ENCODE measurements at regions not wholly inside any gene's neighbourhood (a gene's known extent, or its start where the extent isn't known, plus 50 kb on each side); places are given as distances from the start of the nearest gene placed in this dataset.

DNA sequence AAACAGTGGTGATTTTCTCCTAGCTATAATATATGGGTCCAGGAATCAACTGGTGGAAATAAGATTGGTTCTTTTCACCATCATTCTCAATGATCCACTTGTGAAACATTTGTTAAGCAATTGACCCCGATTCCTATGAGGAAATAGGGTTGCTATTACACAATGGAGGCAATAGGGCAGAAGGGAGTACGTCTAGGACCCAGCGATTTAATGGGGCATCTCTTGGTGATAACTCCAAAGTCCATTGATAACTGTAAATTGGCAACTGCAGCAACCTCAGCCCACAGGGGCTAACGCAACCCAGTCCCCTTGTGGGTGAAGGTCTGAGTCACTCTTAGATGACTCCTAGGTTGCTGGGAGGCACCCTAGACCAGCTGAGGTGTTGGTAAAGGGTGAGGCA, 62.5 kb upstream of the BARHL2 start:
- TF ChIP-seq POLR2A (IDR thresholded peaks at IDR 0.05) (no peak), EP300 (IDR thresholded peaks at IDR 0.05; ENCODE audit: low read depth) (no peak), POLR2AphosphoS5 (IDR thresholded peaks at IDR 0.05) (no peak)
- TF ChIP-seq, protein P1, sequence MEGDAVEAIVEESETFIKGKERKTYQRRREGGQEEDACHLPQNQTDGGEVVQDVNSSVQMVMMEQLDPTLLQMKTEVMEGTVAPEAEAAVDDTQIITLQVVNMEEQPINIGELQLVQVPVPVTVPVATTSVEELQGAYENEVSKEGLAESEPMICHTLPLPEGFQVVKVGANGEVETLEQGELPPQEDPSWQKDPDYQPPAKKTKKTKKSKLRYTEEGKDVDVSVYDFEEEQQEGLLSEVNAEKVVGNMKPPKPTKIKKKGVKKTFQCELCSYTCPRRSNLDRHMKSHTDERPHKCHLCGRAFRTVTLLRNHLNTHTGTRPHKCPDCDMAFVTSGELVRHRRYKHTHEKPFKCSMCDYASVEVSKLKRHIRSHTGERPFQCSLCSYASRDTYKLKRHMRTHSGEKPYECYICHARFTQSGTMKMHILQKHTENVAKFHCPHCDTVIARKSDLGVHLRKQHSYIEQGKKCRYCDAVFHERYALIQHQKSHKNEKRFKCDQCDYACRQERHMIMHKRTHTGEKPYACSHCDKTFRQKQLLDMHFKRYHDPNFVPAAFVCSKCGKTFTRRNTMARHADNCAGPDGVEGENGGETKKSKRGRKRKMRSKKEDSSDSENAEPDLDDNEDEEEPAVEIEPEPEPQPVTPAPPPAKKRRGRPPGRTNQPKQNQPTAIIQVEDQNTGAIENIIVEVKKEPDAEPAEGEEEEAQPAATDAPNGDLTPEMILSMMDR (IDR thresholded peaks at IDR 0.05) = no peak
